ENCODE measurements at regions not wholly inside any gene's neighbourhood (a gene's known extent, or its start where the extent isn't known, plus 50 kb on each side); places are given as distances from the start of the nearest gene placed in this dataset.
"Not testable (repeated sequence)": the region's sequence is repeated elsewhere in the genome, so short reads cannot be mapped to it uniquely, and the experiment has no call there.

DNA sequence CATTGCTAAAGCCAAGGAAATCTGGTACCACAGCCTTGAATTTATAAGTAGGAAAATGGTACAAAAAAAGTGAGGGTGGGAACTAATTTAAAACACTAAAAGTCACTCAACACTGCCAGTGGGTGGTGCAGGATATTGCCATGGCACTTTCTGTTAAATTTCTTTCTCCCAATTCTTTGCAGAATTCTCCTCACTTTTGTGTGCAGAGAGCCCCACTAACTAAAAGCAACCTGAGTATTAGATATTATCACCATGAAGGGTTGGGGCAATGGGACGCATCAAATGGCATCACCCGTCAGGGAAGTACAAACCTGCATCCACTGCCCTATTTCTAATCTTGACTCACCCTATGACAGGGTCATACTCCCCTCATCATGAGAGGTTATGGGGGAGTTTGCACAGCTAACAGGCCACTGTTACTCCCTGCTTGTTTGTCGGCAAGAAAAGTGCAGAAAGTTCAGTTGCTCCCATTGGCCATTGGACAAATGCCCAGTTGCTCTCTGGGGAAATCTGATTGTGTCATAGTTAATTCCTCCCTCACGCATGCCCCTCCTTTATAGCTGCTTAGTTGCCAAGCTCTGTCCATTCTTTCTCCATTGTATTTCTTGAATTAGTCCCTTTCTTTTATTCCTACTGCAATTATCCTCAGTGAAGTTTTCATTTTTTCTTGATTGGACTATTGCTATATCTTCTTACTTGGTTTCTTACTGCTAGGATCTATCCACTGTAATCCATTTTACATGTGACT is 93.8 kb upstream of the BLID start:
- DNase-seq (ENCODE audit: extremely low read depth, low read depth, low spot score) = no peak

DNA sequence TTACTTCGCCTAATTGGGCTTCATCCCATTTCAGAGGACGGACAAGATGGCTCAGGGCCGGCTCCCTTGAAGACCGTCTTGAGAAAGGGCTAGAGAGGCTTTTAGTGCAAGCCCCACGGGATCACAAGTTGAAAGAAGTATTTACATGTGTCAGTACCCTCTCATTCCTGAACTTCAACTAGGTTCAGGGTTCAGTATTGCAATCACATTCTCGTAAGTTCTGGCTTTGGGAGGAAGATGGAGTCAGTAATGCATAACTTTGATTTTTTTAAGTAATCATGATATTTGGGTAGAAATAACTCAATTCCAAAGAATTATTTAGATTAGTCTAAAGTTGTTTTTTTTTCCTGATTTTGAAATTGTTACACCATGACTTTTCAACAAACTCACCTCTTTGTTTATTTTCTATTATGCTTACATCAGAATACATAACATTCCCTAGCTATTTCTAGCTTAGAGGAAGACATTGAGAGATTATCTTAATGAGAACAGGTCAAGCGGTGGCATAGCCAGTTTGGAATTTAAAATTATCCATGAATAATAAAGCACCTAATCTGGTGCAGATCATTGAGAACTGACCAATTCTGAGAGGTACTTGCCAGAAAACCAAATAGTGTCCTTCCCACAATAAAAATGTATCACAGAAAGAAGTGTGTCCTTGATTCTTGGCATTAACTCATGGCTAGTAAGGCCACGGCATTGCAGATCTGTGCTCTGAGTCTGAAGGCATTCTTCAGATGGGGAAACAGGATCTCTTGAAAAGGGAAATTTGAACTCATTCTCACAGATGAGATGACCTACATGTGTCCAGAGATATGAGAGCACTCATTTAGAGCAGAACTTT is 92.1 kb upstream of the BLID start:
- DNase-seq (ENCODE audit: extremely low read depth, low read depth, low spot score) = no peak

DNA sequence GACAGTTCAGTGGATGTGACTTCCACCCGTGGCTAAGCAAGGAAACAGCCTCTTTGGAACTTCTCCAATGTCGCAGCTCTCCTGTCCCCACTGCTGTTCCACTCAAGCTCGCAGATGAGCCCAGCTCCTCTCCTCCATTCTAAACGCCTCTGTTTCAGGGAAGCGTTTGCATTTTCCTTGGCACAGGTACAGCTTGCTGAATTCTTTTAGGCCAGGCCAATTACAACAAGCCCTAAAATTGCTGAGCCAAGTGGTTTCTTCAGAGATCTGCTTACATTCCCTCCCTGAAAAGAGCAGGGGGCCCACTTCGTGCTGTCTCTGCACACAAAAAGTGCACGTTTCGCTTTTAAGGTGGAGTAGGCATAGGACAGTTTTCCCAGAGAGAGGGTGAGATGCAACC is 91.5 kb upstream of the BLID start:
- DNase-seq (ENCODE audit: extremely low read depth, low read depth, low spot score) = no peak

DNA sequence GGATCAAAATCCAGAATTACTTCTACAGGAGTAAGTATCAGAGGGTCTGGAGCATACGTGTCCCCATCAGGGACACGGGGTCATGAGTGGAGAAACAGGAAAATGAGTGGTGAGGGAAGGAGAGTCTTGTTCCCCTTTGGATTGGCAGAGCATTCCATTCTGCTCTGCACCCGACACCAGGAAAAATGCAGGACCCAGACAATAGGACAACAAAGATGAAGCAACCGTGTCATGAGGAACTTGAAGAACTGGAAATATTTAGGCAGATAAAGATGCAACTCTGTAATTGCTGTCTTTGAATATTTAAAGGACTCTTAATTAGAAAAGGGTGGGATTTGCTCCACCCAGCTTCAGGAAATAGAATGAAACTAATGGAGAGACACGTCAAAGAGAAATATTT is 89.0 kb upstream of the BLID start:
- no peak for DNase-seq (ENCODE audit: extremely low read depth, low read depth, low spot score)

DNA sequence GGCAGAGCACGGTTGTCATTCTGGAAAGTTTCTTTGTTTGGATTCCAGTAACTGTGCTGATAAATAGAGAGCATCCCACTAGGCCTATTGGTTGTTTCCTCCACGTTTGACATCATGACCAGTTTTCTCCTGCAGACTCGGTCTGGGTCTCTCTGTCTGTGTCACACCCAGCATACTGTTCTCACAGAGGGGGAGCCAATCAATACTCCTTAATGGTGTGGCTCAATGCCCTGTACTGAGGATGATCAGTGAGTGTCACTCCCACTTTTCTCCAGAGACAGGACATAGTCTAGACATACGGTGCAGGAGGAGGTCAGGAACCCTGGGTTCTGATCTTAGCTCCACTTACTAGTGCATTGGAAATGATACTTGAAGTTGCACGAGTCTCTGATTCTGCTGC is 88.2 kb upstream of the BLID start:
- DNase-seq (ENCODE audit: extremely low read depth, low read depth, low spot score) = no peak

DNA sequence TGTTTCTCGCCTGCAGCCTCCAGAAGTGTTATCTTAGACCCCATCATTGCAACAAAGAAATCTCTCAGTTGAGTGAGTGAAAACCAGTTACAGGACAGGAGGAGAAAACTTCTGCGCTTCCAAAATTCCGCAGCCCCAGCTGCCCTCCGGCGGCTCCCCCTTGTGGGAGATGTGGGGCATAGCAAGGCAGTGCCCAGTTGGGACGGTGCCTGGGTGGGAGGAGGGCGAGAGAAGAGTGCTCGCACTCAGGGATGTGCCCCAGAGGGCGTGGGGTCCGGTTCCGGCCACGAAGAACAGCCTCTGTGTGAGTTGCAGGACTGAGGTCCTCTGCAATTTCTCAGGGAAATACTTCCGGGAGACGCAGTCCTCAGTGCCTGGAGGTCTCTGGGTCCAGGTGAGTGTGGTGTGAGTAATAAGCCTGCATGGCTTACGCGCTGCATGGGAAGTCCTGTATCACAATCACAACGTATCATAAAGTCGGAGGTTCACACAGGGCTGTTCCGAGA is 87.0 kb upstream of the BLID start:
- DNase-seq (ENCODE audit: extremely low read depth, low read depth, low spot score) = no peak

DNA sequence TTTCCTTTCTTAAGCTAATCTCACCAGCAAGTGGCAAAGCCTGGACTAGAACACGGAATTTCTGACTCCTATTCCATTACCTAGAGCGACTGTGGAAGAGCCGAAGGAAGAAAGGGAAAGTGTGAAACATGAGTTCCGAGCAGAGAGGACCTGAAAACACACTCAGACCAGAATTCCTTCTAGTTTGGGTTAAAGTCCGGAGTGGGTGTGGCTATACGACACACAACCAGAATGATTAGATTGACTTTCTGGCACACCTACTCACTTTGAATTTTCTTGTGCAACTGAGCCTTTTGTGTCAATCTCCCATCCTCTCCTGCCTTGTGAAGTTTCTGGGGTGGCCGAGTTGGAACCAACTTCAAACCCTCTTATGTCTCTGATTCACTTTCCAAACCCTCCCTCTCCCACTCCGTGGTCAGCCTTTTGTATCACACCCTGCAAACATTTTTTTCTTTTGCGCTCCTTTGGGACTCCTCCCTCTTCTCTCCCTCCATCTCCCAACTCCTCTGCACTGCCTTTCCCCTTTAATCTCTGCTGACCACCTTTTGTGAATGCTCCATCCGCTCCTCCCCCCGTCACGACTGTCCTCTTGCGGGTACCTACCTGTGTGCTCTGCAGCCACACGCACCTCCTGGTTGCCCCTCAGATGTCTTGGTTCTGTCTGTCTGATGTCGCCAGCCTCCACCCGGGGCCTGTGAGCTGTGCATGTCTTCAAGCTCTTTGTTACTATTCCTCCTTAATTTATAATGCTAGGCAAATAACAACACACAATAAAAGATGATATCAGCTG is 86.3 kb upstream of the BLID start:
- DNase-seq (ENCODE audit: extremely low read depth, low read depth, low spot score) = no peak

DNA sequence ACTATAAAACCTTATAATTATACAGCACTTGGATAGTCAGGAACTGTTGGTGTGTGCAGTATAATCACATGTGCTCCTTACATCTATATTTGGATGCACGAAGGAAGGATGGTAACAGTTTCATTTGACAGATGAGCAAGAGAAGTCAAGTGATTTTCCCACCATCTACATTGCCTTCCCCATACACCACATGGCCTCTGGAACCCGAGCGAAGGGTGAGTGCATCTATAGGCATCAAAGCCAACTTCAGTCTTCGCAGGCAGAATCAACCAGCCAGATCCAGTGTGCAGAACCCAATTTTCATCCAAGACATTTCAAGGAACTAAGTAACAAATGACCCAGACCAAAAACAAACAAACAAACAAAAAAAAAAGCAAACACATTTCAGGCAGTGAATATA is 85.1 kb upstream of the BLID start:
- DNase-seq (ENCODE audit: extremely low read depth, low read depth, low spot score) = no peak

DNA sequence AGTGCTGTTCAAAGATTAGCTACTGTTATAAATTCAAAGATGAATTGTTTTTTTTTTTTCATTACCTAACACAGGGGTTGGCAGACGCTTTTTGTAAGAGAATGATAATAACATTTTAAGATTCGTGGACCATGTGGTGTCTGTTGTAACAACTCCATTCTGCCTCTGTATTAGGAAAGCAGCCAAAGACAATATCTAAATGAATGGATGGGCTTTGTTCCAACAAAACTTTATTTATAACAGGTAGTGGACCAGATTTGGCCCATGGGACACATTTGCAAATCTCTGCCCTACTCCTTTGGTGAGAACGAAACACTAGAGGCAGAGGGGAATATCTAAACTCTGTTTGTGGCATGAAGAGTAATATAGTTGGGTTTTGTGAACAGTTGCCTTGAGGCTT is 83.6 kb upstream of the BLID start:
- DNase-seq (ENCODE audit: extremely low read depth, low read depth, low spot score) = no peak

DNA sequence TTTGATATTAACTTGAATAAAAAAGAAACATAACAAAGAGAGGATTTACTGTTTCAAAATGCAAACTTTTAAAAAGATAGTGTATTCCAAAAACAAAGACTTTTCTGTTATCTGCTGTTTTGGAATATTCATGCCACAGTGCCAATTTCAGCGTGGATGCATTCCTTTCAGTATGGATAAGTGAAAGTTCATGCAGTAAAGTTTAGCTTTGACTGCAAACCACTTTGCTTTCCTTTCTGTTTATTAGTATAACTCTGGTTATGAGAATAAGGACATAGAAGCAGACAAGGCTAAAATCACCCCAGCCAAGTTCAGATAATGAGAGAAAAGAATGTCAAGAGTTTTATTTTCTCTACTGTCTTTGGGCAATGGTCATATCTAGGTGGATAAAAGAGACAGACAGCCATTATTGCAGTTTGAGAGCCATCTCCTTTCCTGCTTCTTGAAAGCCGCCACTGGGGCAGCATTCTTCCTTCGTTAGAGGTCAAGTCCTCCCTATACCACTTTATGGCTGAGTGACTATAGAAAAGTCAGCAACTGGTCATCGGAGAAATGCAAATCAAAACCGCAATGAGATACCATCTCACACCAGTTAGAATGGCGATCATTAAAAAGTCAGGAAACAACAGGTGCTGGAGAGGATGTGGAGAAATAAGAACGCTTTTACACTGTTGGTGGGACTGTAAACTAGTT is 82.4 kb upstream of the BLID start:
- DNase-seq (ENCODE audit: extremely low read depth, low read depth, low spot score) = no peak

DNA sequence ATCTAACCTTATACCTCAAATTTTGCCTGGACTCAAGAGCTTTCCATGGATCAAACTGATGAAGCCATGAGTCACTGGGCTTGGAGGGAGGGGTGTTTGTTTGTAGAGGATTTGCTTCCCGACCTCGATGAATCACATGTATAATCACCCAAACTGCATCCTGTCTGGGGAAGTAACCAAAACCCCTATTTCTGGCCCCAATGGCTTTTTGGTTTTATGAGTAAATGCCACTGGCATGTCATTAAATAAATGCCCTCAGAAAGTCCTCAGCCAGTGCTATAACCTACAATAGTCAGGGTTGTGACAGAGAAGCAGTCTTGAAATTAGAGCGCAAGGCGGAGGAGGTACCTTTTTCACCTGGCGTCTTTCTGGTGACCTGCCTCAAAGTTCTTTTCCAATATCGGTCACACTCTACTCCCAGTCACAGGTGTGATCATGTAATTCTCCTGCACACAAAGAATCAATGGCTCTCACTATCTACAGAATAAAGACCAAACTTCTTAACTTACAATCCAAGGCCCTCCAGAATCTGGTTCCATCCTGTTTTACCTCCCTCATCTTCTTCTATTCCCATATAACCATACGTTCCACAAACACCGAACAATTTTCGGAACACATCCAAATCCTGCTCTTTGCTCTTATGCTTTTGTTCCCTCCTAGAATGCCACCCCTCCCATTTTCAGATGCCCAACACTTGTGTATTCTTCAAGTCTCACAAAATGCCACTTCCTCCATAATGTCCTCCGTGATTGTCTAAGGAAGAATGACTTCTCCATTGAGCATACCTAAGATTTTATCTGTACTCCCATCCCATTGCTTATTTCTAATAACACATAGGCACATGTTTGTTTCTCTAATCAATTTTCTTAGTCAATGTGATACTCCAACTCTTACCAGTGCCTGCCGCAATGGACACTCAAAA is 81.3 kb upstream of the BLID start:
- peak; percentile 94 for DNase-seq (ENCODE audit: extremely low read depth, low read depth, low spot score)

DNA sequence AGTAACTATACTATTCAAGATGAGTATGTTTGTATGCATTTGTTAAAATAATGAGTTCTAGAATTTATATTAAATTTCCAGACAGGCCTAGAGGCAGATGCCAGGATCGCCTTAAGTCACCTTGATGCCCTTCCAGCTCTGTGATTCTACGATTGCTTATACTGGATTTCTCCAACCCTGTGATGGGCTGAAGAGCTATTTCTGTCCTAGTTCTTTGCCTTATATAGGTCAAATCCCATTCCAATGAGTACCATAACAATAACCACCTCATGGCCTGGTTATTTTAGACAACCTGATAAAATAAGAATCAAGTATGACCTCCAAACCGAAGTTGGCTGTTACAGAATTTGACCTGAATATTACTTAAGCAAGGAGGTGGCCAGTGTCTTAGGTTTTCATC is 79.8 kb upstream of the BLID start:
- DNase-seq (ENCODE audit: extremely low read depth, low read depth, low spot score) = no peak

DNA sequence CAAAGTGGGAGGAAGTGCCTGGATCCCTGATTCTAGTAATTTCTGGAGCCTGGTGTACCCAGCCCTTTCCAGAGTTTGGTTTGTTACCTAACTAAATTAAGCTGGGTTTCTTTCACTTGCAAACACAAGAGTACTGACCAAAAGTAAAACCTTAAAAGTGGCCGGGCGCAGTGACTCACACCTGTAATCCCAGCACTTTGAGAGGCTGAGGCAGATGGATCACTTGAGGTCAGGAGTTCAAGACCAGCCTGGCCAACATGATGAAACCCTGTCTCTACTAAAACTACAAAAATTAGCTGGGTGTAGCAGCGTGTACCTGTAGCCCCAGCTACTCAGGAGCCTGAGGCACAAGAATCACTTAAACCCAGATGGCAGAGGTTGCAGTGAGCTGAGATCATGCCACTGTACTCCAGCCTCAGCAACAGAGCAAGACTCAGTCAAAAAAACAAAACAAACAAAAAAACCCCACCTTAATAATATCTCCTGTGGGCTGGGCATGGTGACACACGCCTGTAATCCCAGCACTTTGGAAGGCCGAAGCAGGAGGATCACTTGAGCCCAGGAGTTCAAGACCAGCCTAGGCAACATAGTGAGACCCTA is 78.0 kb upstream of the BLID start:
- DNase-seq (ENCODE audit: extremely low read depth, low read depth, low spot score) = not testable (repeated sequence)

DNA sequence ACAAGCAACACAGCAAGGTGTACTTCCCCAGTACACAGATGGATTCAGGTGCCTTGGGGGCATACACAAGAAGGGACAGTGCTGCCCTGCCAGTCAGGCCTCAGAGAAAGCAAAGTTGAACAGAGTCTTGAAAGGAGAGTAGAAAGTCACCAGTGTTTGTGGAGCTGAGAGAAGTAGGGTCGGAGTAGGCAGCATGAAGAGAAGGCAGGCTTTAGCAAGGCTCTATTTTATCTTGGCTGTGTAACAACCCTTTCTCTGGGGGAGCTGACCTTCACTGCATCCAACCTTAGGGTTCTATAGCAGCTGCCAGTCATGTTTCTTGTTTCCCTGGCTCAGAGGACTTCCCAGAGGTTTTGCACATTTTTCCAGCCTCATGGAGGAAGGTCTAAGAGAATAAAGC is 77.4 kb upstream of the BLID start:
- DNase-seq (ENCODE audit: extremely low read depth, low read depth, low spot score) = no peak

DNA sequence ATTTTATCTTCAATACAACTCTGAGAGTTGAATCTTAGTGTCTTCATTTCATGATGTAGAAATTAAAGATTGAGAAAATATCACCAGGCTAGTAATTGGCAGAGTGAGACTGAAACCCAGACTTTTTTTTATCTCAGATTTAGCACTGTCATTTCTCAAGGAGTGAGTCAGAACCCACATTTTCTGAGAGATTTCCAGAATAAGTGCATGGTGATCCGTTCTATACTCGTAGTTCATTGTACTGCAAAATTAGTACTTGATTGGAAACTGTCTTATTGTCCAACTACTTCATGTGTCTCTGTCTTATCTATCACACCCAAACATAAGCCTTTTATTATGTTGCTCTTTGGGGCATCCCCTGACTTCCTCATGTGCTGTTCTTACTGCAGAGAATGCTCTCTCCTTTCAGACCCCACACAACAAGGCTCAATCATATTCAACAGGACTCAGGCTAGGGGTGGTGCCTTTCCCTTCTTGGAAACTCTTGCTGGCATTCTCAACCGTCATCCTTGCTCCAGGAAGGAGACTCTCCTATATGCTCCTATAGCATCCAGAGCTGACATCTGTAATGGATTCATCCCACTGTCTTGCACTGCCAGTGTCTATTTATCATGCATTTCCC is 76.7 kb upstream of the BLID start:
- DNase-seq (ENCODE audit: extremely low read depth, low read depth, low spot score) = no peak

DNA sequence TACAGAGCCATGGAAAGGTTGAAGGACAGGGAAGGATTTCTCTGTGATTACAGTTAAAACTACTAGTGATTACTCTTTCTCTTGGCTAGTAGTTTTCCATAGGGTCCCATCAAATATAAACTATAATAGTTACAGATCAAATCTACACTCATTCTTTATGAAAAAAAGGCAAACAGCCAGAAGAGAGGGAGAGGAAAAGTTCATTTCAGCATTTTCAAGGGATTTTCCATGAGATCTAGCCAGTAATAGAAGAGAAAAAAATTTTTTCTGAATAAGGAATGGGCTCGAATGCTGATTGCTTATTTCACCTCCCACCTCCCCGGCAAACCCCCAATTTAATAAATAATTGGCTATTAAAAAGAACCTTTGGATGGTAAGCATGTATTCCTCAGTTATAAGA is 74.8 kb upstream of the BLID start:
- DNase-seq (ENCODE audit: extremely low read depth, low read depth, low spot score) = no peak

DNA sequence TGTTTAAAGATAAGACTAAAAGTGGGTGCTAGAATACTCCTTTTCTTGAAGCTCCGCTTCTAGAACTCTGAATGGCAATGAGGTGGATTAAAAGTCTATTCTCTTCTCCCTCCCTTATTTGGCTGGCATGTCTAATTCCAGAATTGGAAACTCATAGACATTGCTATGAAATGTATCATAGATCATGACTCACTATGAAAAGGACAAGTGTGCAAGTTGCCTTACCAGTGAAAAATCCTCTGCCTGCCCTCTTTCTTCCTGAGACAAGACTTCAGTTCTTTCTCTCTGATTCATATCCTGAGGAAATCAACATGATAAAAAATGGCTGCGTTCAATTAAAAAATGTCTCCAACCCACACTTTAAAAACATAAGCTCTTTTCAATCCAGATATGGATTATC is 73.2 kb upstream of the BLID start:
- DNase-seq (ENCODE audit: extremely low read depth, low read depth, low spot score) = peak; percentile 77

DNA sequence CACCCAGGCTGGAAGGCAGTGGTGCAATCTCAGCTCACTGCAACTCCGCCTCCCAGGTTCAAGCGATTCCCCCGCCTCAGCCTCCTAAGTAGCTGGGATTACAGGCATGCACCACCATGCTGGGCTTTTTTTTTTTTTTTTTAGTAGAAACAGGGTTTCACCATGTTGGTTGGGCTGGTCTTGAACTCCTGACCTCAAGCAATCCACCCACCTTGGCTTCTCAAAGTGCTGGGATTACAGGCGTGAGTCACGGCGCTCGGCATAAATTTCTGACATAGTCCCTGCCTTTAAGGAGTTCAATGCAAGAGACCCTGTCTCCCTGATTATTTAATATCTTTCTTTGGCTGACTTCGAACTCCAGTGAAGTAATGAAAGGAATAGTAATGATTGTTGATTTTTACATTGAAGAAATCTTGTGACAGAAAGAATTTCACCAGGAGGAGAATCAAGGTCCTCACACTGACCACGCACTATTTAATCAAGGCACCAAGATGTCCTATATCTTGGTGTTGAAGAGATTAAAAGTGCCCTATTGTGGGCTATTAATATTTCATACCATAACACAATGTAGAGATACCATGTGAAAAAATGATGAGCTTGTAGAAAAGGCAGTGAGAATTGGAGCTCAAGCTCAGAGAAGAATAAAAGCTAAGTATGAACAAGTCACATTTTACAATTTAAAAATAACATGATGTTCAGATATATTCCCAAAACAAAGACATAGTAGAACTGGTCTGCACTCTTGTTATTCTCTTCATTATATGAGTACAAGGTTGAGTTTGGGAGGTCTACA is 71.6 kb upstream of the BLID start:
- DNase-seq (ENCODE audit: extremely low read depth, low read depth, low spot score) = no peak

All from glomerular endothelial cell (primary cell).